OCI-LY1 (cell line): ENCODE measurements at regions not wholly inside any gene's neighbourhood (a gene's known extent, or its start where the extent isn't known, plus 50 kb on each side); places are given as distances from the start of the nearest gene placed in this dataset.

Experiments used
- H2AFZ ChIP-seq: fragments of 200-600 bp; sonication (generic), shearing (Covaris generic); 2 replicates; pipeline ENCODE4 v1.6.0; 2014; ENCODE audit warnings: antibody characterized with exemption, mild to moderate bottlenecking, low read length
- H3F3A ChIP-seq: fragments of 200-600 bp; sonication (generic), shearing (Covaris generic); 2 replicates; pipeline ENCODE4 v1.6.0; 2014; ENCODE audit warnings: mild to moderate bottlenecking, antibody characterized with exemption, low read length, moderate library complexity; ENCODE audit not compliant: insufficient read depth
- H3K27ac ChIP-seq: fragments of 200-600 bp; sonication (generic); 2 replicates; pipeline ENCODE4 v1.5.1; 2014; ENCODE audit warnings: low read length, mixed run types, mild to moderate bottlenecking, low read depth; ENCODE audit not compliant: poor library complexity, severe bottlenecking
- H3K27me3 ChIP-seq: fragments of 200-600 bp; sonication (generic); 2 replicates; pipeline ENCODE4 v1.6.0; 2014; ENCODE audit warnings: antibody characterized with exemption, mild to moderate bottlenecking, low read length, moderate library complexity; ENCODE audit not compliant: insufficient read depth
- H3K36me3 ChIP-seq: fragments of 200-600 bp; sonication (generic); 2 replicates; pipeline ENCODE4 v1.6.1; 2014; ENCODE audit warnings: mild to moderate bottlenecking, antibody characterized with exemption, low read length, moderate library complexity, mixed read lengths; ENCODE audit not compliant: insufficient read depth
- H3K4me1 ChIP-seq: fragments of 200-600 bp; sonication (generic); 2 replicates; pipeline ENCODE4 v1.5.1; 2014; ENCODE audit warnings: mild to moderate bottlenecking, low read length, moderate library complexity; ENCODE audit not compliant: insufficient read depth, severe bottlenecking
- H3K4me2 ChIP-seq: fragments of 200-600 bp; sonication (generic), shearing (Covaris generic); 2 replicates; pipeline ENCODE4 v1.6.1; 2014; ENCODE audit warnings: low read length
- H3K4me3 ChIP-seq: fragments of 200-600 bp; sonication (generic); 2 replicates; pipeline ENCODE4 v1.5.1; 2014; ENCODE audit warnings: low read length, low read depth, mild to moderate bottlenecking, mixed read lengths; ENCODE audit not compliant: poor library complexity, severe bottlenecking
- H3K79me2 ChIP-seq: fragments of 200-600 bp; shearing (Covaris generic); 2 replicates; pipeline ENCODE4 v1.6.1; 2016; ENCODE audit warnings: mixed run types, low read length, mixed read lengths; ENCODE audit not compliant: insufficient read depth
- H3K9ac ChIP-seq: fragments of 200-600 bp; sonication (generic), shearing (Covaris generic); 2 replicates; pipeline ENCODE4 v1.6.1; 2014; ENCODE audit warnings: mild to moderate bottlenecking, low read length, mixed read lengths
- H3K9me2 ChIP-seq: fragments of 200-600 bp; sonication (generic), shearing (Covaris generic); 2 replicates; pipeline ENCODE4 v1.6.1; 2014; ENCODE audit warnings: low read depth, mild to moderate bottlenecking, low read length, mixed read lengths
- H3K9me3 ChIP-seq: fragments of 200-600 bp; shearing (Covaris generic); 2 replicates; pipeline ENCODE4 v1.6.1; 2014; ENCODE audit warnings: low read length, mixed read lengths
- H4K20me1 ChIP-seq: fragments of 200-600 bp; sonication (generic), shearing (Covaris generic); 2 replicates; pipeline ENCODE4 v1.6.0; 2016; ENCODE audit warnings: mild to moderate bottlenecking, low read length; ENCODE audit not compliant: insufficient read depth
- EZH2 ChIP-seq: fragments of 200-600 bp; sonication (generic), shearing (Covaris generic); IDR thresholded peaks from 2 replicates; pipeline ENCODE4 v1.8.0; 2017; ENCODE audit warnings: borderline replicate concordance, mixed run types, mild to moderate bottlenecking, antibody characterized with exemption, low read length, moderate library complexity, mixed read lengths
- TF ChIP-seq, protein P1 (sequence below): fragments of 200-600 bp; sonication (generic), shearing (Covaris generic); IDR thresholded peaks from 2 replicates; pipeline ENCODE4 v1.5.1; 2017; ENCODE audit warnings: mild to moderate bottlenecking, antibody characterized with exemption, low read length, moderate library complexity, mixed read lengths

DNA sequence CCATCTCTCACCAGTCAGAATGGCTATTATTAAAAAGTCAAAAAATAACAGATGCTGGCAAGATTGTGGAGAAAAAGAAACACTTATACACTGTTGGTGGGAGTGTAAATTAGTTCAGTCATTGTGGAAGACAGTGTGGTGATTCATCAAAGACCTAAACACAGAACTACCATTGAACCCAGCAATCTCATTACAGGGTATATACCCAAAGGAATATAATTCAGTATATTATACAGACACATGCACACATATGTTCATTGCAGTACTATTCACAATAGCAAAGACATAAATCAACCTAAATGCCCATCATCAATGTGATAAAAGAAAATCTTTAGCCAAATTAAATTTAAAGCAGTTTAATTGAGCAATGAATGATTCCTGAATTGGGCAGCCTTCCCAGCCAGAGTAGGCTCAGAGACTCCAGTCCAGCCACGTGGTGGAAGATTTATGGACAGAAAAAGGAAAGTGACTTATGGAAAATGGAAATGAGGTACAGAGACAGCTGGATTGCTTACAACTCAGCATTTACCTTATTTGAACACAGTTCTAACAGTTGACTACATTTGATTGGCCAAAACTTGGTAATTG is 377.1 kb upstream of the SLC39A10 start:
- no peaks in the 10 kb centered on the region for H3K9me3 ChIP-seq
- H3K4me2 ChIP-seq, result no peak overlapping the region
- no peak overlapping the region for H3K9ac ChIP-seq
- H3F3A ChIP-seq, result no peaks in the 10 kb centered on the region
- H3K9me2 ChIP-seq, result no peaks in the 10 kb centered on the region
- no peak overlapping the region for H3K4me3 ChIP-seq
- no peaks in the 10 kb centered on the region for H3K36me3 ChIP-seq
- H2AFZ ChIP-seq, result no peak overlapping the region
- H3K27me3 ChIP-seq, result no peaks in the 10 kb centered on the region
- no peaks in the 10 kb centered on the region for H4K20me1 ChIP-seq
- TF ChIP-seq, protein P1, sequence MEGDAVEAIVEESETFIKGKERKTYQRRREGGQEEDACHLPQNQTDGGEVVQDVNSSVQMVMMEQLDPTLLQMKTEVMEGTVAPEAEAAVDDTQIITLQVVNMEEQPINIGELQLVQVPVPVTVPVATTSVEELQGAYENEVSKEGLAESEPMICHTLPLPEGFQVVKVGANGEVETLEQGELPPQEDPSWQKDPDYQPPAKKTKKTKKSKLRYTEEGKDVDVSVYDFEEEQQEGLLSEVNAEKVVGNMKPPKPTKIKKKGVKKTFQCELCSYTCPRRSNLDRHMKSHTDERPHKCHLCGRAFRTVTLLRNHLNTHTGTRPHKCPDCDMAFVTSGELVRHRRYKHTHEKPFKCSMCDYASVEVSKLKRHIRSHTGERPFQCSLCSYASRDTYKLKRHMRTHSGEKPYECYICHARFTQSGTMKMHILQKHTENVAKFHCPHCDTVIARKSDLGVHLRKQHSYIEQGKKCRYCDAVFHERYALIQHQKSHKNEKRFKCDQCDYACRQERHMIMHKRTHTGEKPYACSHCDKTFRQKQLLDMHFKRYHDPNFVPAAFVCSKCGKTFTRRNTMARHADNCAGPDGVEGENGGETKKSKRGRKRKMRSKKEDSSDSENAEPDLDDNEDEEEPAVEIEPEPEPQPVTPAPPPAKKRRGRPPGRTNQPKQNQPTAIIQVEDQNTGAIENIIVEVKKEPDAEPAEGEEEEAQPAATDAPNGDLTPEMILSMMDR, result no peak
- TF ChIP-seq EZH2, result no peak
- no peaks in the 10 kb centered on the region for H3K79me2 ChIP-seq
- H3K4me1 ChIP-seq, result no peaks in the 10 kb centered on the region
- H3K27ac ChIP-seq, result no peak overlapping the region

DNA sequence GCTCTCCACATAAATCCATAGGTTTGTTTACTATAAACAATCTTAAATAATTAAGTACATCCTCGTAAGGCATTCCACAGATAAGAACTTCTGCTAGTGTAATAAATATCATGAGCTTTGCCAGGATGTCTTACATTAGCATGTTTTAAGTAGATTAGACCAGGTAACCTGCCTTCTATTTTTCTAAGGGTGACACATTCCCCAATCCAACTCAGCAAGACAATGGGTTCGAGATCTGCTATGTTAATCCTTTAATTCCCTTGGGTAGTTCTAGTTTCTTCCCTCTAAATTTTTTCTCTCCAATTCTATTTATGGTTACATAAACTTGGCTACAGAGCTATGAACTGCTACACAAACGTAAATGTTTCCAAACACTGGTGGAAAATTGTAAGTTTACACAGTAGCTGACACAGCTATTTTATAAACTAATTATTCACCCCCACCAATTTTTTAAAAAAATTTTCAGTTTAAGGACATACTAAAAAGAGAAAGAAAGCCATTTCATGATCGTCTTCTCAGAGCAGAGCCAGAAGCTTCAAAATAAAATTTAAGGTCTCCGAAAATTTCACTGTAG is 386.5 kb upstream of the SLC39A10 start:
- Histone ChIP-seq H3K4me2 (no peak overlapping the region), H3K4me3 (no peak overlapping the region), H3K79me2 (no peaks in the 10 kb centered on the region), H3K36me3 (no peaks in the 10 kb centered on the region), H3F3A (no peaks in the 10 kb centered on the region), H3K9me3 (no peaks in the 10 kb centered on the region), H3K4me1 (no peaks in the 10 kb centered on the region), H3K27ac (no peak overlapping the region), H2AFZ (no peak overlapping the region), H3K27me3 (no peaks in the 10 kb centered on the region), H3K9ac (no peak overlapping the region), H3K9me2 (no peaks in the 10 kb centered on the region), H4K20me1 (no peaks in the 10 kb centered on the region)
- TF ChIP-seq, protein P1, result no peak
- TF ChIP-seq EZH2, result no peak

DNA sequence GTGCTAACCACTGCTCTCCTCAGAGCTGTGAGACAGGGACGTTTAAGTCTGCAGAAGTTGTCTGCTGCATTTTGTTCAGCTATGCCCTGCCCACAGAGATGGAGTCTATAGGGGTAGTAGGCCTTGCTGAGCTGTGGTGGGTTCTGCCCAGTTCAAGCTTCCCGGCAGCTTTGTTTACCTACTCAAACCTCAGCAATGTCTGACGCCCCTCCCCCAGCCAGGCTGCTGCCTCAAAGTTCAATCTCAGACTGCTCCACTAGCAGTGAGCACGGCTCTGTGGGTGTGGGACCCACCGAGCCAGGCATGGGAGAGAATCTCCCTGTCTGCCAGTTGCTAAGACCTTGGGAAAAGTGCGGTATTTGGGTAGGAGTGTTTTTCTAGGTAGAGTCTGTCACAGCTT is 387.8 kb upstream of the SLC39A10 start:
- Histone ChIP-seq H3K27me3 (no peaks in the 10 kb centered on the region), H3K4me2 (no peak overlapping the region), H3K36me3 (no peaks in the 10 kb centered on the region), H3K9me2 (no peaks in the 10 kb centered on the region), H3K9me3 (no peaks in the 10 kb centered on the region), H3K79me2 (no peaks in the 10 kb centered on the region), H3K9ac (no peak overlapping the region), H3K27ac (no peak overlapping the region), H3F3A (no peaks in the 10 kb centered on the region), H2AFZ (no peak overlapping the region), H4K20me1 (no peaks in the 10 kb centered on the region), H3K4me1 (no peaks in the 10 kb centered on the region), H3K4me3 (no peak overlapping the region)
- no peak for TF ChIP-seq EZH2
- TF ChIP-seq, protein P1, result no peak
